Chondrocyte (in vitro differentiated cells): ENCODE measurements at regions not wholly inside any gene's neighbourhood (a gene's known extent, or its start where the extent isn't known, plus 50 kb on each side); places are given as distances from the start of the nearest gene placed in this dataset.

Source experiments
- DNase-seq: peaks from one replicate; pipeline ENCODE4 v3.0.0; 2021; ENCODE audit warnings: mixed read lengths, low spot score
- H3K27ac Mint-ChIP-seq: one replicate; pipeline ENCODE4 v1.8.0; 2021; ENCODE audit warnings: mild to moderate bottlenecking, moderate library complexity, mixed read lengths; ENCODE audit not compliant: unreplicated experiment
- H3K27me3 Mint-ChIP-seq: 2 replicates; pipeline ENCODE4 v1.8.0; 2021; ENCODE audit warnings: low read depth, mixed read lengths
- H3K36me3 Mint-ChIP-seq: 2 replicates; pipeline ENCODE4 v1.8.0; 2021; ENCODE audit warnings: low read depth, mixed read lengths
- H3K4me1 Mint-ChIP-seq: 2 replicates; pipeline ENCODE4 v1.8.0; 2021; ENCODE audit warnings: low read depth, mild to moderate bottlenecking, mixed read lengths
- H3K4me3 Mint-ChIP-seq: one replicate; pipeline ENCODE4 v1.8.0; 2021; ENCODE audit warnings: mild to moderate bottlenecking, moderate library complexity, mixed read lengths; ENCODE audit not compliant: unreplicated experiment
- H3K9me3 Mint-ChIP-seq: 2 replicates; pipeline ENCODE4 v1.8.0; 2021; ENCODE audit warnings: low read depth, mixed read lengths
- CTCF ChIP-seq: fragments of 200-600 bp; sonication (generic); IDR thresholded peaks from 2 replicates; pipeline ENCODE4 v1.5.0; 2021; ENCODE audit warnings: antibody characterized with exemption, mild to moderate bottlenecking, moderate library complexity

GRCh38 chr15:96158938-96159337 is 171.6 kb upstream of the NR2F2 start:
- Mint-ChIP-seq H3K4me1 (peaks cover 14% of the 10 kb centered on the region), H3K27ac (no peak overlapping the region), H3K4me3 (no peak overlapping the region), H3K36me3 (peaks cover 1% of the 10 kb centered on the region), H3K9me3 (no peaks in the 10 kb centered on the region), H3K27me3 (no peaks in the 10 kb centered on the region)
- no peak for DNase-seq
- no peak for TF ChIP-seq CTCF

- no peaks in the 10 kb centered on the region for H3K27me3 Mint-ChIP-seq
- peaks cover 1% of the 10 kb centered on the region for H3K36me3 Mint-ChIP-seq
- no peak for TF ChIP-seq CTCF
- peaks cover 18% of the 10 kb centered on the region for H3K4me1 Mint-ChIP-seq
- H3K4me3 Mint-ChIP-seq: peak overlapping the region; percentile 50
- H3K27ac Mint-ChIP-seq: peak overlapping the region; percentile 73
- no peaks in the 10 kb centered on the region for H3K9me3 Mint-ChIP-seq
- DNase-seq: no peak
These were observed 170.2 kb upstream of the NR2F2 start for GRCh38 chr15:96160269-96160668.

- no peaks in the 10 kb centered on the region for H3K9me3 Mint-ChIP-seq
- peaks cover 23% of the 10 kb centered on the region for H3K4me1 Mint-ChIP-seq
- no peak overlapping the region for H3K4me3 Mint-ChIP-seq
- TF ChIP-seq CTCF: no peak
- no peak overlapping the region for H3K27ac Mint-ChIP-seq
- DNase-seq: no peak
- peaks cover 1% of the 10 kb centered on the region for H3K36me3 Mint-ChIP-seq
- no peaks in the 10 kb centered on the region for H3K27me3 Mint-ChIP-seq
These were observed 169.7 kb upstream of the NR2F2 start for GRCh38 chr15:96160800-96161199.

GRCh38 chr15:96162322-96162721 is 168.2 kb upstream of the NR2F2 start:
- H3K27ac Mint-ChIP-seq: no peak overlapping the region
- peaks cover 1% of the 10 kb centered on the region for H3K36me3 Mint-ChIP-seq
- H3K27me3 Mint-ChIP-seq: no peaks in the 10 kb centered on the region
- peaks cover 38% of the 10 kb centered on the region for H3K4me1 Mint-ChIP-seq
- TF ChIP-seq CTCF: no peak
- no peaks in the 10 kb centered on the region for H3K9me3 Mint-ChIP-seq
- H3K4me3 Mint-ChIP-seq: no peak overlapping the region
- no peak for DNase-seq

- Mint-ChIP-seq H3K27me3 (no peaks in the 10 kb centered on the region), H3K4me3 (no peak overlapping the region), H3K4me1 (peaks cover 39% of the 10 kb centered on the region), H3K27ac (no peak overlapping the region), H3K9me3 (no peaks in the 10 kb centered on the region), H3K36me3 (peaks cover 4% of the 10 kb centered on the region)
- TF ChIP-seq CTCF: no peak
- no peak for DNase-seq
These were observed 165.4 kb upstream of the NR2F2 start for GRCh38 chr15:96165081-96165480.
